Loucy (cell line): ENCODE measurements at regions not wholly inside any gene's neighbourhood (a gene's known extent, or its start where the extent isn't known, plus 50 kb on each side); places are given as distances from the start of the nearest gene placed in this dataset.

Source experiments
- CTCF ChIP-seq: fragments of 200-600 bp; sonication (generic); conservative IDR thresholded peaks from 2 replicates; pipeline ENCODE4 v1.5.1; 2014; ENCODE audit warnings: mild to moderate bottlenecking, antibody characterized with exemption, low read length
- EZH2phosphoT487 ChIP-seq: fragments of 200-600 bp; IDR thresholded peaks from 2 replicates; pipeline ENCODE4 v1.6.1; 2018; ENCODE audit warnings: antibody characterized with exemption, mild to moderate bottlenecking, moderate library complexity, borderline replicate concordance

DNA sequence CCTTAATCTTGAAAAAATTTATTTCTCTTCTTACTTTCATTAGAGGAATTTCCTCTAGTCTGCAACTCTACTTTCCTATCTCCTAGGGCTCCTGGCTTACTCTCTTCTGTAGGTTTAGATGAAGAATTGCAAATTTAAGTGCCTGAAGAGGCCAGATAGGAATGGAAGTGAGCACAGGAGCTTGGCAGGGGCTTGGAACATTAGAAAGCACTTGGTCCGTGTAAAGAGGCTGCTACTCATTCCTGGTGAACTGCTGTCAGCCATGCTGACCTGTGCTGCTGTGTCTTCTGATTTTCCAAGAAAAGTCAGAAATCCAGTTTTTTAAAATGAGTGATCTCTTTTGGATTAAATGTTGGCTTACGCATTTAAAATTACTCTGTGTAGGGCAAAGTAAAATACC is 210.9 kb upstream of the CLINT1 start:
- TF ChIP-seq CTCF (no peak), EZH2phosphoT487 (no peak)
